Endothelial cell of hepatic sinusoid (primary cell): ENCODE measurements at regions not wholly inside any gene's neighbourhood (a gene's known extent, or its start where the extent isn't known, plus 50 kb on each side); places are given as distances from the start of the nearest gene placed in this dataset.

Experiments
- in situ Hi-C: cut with HindIII; loops from 2 replicates; pipeline ENCODE4 v1.10.0; 2017; ENCODE audit warnings: low sequenced_read_pairs

- in situ Hi-C loops = no loop called here
Observed at GRCh38 chr4:26264109-26264508, 56.7 kb upstream of the RBPJ start.

- in situ Hi-C loops = loop anchor here (5.0 kb wide), 1 partner anchor 105 kb away; no protein-coding TSS in a partner anchor
Observed at GRCh38 chr4:26267087-26267486, 53.7 kb upstream of the RBPJ start.

GRCh38 chr4:26268246-26268645, 52.6 kb upstream of the RBPJ start:
- in situ Hi-C loops = loop anchor here (5.0 kb wide), 1 partner anchor 106 kb away; no protein-coding TSS in a partner anchor

GRCh38 chr4:26269038-26269437, 51.8 kb upstream of the RBPJ start:
- in situ Hi-C loops = loop anchor here (5.0 kb wide), 1 partner anchor 107 kb away; no protein-coding TSS in a partner anchor
